Calu3 (cell line): ENCODE measurements at regions not wholly inside any gene's neighbourhood (a gene's known extent, or its start where the extent isn't known, plus 50 kb on each side); places are given as distances from the start of the nearest gene placed in this dataset.
"Not testable (repeated sequence)": the region's sequence is repeated elsewhere in the genome, so short reads cannot be mapped to it uniquely, and the experiment has no call there.

Source experiments
- BruUV-seq: library from RNA; stranded (reverse); fragments of 400-500 nt; replicated peaks from 2 replicates; lab custom pipeline; 2021; lab: Mats Ljungman, UMichigan
- CTCF ChIA-PET: fragments of 300-600 bp; sonication (Branson Sonifier 250); formaldehyde crosslinking; loops from one replicate; lab custom pipeline; 2022; ENCODE audit warnings: antibody characterized with exemption; lab: Charles Lee
- DNase-seq: peaks from one replicate; pipeline ENCODE4 v3.0.0; 2022
- H3K27ac Mint-ChIP-seq: one replicate; pipeline ENCODE4 v1.8.0; 2022; ENCODE audit warnings: mixed read lengths; ENCODE audit not compliant: unreplicated experiment
- H3K27me3 Mint-ChIP-seq: one replicate; pipeline ENCODE4 v1.8.0; 2022; ENCODE audit warnings: mixed read lengths; ENCODE audit not compliant: unreplicated experiment
- H3K36me3 Mint-ChIP-seq: one replicate; pipeline ENCODE4 v1.8.0; 2022; ENCODE audit warnings: mild to moderate bottlenecking, moderate library complexity, mixed read lengths; ENCODE audit not compliant: insufficient read depth, unreplicated experiment
- H3K4me1 Mint-ChIP-seq: one replicate; pipeline ENCODE4 v1.8.0; 2022; ENCODE audit warnings: mild to moderate bottlenecking, low read depth, mixed read lengths; ENCODE audit not compliant: unreplicated experiment
- H3K4me3 Mint-ChIP-seq: one replicate; pipeline ENCODE4 v1.8.0; 2022; ENCODE audit warnings: mild to moderate bottlenecking, low read depth, moderate library complexity, mixed read lengths; ENCODE audit not compliant: unreplicated experiment
- H3K9me3 Mint-ChIP-seq: one replicate; pipeline ENCODE4 v1.8.0; 2022; ENCODE audit warnings: low read depth, mixed read lengths; ENCODE audit not compliant: unreplicated experiment
- intact Hi-C: fragments of 100-400 bp; cut with micrococcal nuclease; formaldehyde crosslinking; loops from one replicate; pipeline ENCODE4 v1.10.0; 2022; ENCODE audit not compliant: unreplicated experiment
- TF ChIP-seq, protein P1 (sequence below): fragments of 200-600 bp; IDR thresholded peaks from one replicate; pipeline ENCODE4 v1.8.0; 2022; ENCODE audit warnings: antibody characterized with exemption; ENCODE audit not compliant: unreplicated experiment

GRCh38 chr18:39450958-39451357 is 1885.4 kb upstream of the CELF4 start:
- BruUV-seq, result no TSS peak
- H3K4me3 Mint-ChIP-seq, result no peak overlapping the region
- TF ChIP-seq, protein P1, sequence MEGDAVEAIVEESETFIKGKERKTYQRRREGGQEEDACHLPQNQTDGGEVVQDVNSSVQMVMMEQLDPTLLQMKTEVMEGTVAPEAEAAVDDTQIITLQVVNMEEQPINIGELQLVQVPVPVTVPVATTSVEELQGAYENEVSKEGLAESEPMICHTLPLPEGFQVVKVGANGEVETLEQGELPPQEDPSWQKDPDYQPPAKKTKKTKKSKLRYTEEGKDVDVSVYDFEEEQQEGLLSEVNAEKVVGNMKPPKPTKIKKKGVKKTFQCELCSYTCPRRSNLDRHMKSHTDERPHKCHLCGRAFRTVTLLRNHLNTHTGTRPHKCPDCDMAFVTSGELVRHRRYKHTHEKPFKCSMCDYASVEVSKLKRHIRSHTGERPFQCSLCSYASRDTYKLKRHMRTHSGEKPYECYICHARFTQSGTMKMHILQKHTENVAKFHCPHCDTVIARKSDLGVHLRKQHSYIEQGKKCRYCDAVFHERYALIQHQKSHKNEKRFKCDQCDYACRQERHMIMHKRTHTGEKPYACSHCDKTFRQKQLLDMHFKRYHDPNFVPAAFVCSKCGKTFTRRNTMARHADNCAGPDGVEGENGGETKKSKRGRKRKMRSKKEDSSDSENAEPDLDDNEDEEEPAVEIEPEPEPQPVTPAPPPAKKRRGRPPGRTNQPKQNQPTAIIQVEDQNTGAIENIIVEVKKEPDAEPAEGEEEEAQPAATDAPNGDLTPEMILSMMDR, result no peak
- CTCF ChIA-PET, result no interaction called here
- H3K27ac Mint-ChIP-seq, result no peak overlapping the region
- intact Hi-C loops, result no loop called here
- H3K36me3 Mint-ChIP-seq, result no peaks in the 10 kb centered on the region
- H3K4me1 Mint-ChIP-seq, result peaks cover 58% of the 10 kb centered on the region
- H3K9me3 Mint-ChIP-seq, result no peaks in the 10 kb centered on the region
- DNase-seq, result no peak
- no peaks in the 10 kb centered on the region for H3K27me3 Mint-ChIP-seq

GRCh38 chr18:39449566-39449965 is 1884.0 kb upstream of the CELF4 start:
- Mint-ChIP-seq H3K27ac (no peak overlapping the region), H3K4me1 (peaks cover 55% of the 10 kb centered on the region), H3K27me3 (no peaks in the 10 kb centered on the region), H3K36me3 (no peaks in the 10 kb centered on the region), H3K4me3 (no peak overlapping the region), H3K9me3 (no peaks in the 10 kb centered on the region)
- TF ChIP-seq, protein P1, result no peak
- intact Hi-C loops, result no loop called here
- CTCF ChIA-PET, result no interaction called here
- no peak for DNase-seq
- no TSS peak for BruUV-seq

- H3K4me1 Mint-ChIP-seq, result peaks cover 49% of the 10 kb centered on the region
- H3K36me3 Mint-ChIP-seq, result no peaks in the 10 kb centered on the region
- intact Hi-C loops, result no loop called here
- H3K27me3 Mint-ChIP-seq, result no peaks in the 10 kb centered on the region
- no peak overlapping the region for H3K27ac Mint-ChIP-seq
- BruUV-seq, result no TSS peak
- TF ChIP-seq, protein P1, result no peak
- no peak overlapping the region for H3K4me3 Mint-ChIP-seq
- H3K9me3 Mint-ChIP-seq, result no peaks in the 10 kb centered on the region
- no peak for DNase-seq
- CTCF ChIA-PET, result no interaction called here
Observed at GRCh38 chr18:39448942-39449341, 1883.3 kb upstream of the CELF4 start.

GRCh38 chr18:39444957-39445356 is 1879.4 kb upstream of the CELF4 start:
- H3K27me3 Mint-ChIP-seq, CTCF ChIA-PET, H3K4me3 Mint-ChIP-seq, H3K27ac Mint-ChIP-seq, DNase-seq, intact Hi-C loops, BruUV-seq, H3K9me3 Mint-ChIP-seq, H3K36me3 Mint-ChIP-seq: not testable (repeated sequence)
- peaks cover 26% of the 10 kb centered on the region for H3K4me1 Mint-ChIP-seq

GRCh38 chr18:39441648-39442047 is 1876.0 kb upstream of the CELF4 start:
- Mint-ChIP-seq H3K36me3 (no peaks in the 10 kb centered on the region), H3K27me3 (no peaks in the 10 kb centered on the region), H3K27ac (no peak overlapping the region), H3K9me3 (peaks cover 6% of the 10 kb centered on the region), H3K4me1 (peaks cover 19% of the 10 kb centered on the region), H3K4me3 (no peak overlapping the region)
- no TSS peak for BruUV-seq
- intact Hi-C loops, result no loop called here
- CTCF ChIA-PET, result no interaction called here
- TF ChIP-seq, protein P1, result no peak
- DNase-seq, result no peak
